Choroid plexus epithelial cell (primary cell): ENCODE measurements at regions not wholly inside any gene's neighbourhood (a gene's known extent, or its start where the extent isn't known, plus 50 kb on each side); places are given as distances from the start of the nearest gene placed in this dataset.
A peak's percentile ranks its signal among the peaks of the same experiment; 100 is the strongest.

Experiments used
- DNase-seq: peaks from one replicate; pipeline ENCODE4 v3.0.0-alpha.2; 2010; ENCODE audit warnings: low read depth
- H3K4me3 ChIP-seq: 2 replicates; pipeline ENCODE4 v1.5.1; 2011; ENCODE audit warnings: low read depth, mild to moderate bottlenecking, control low read depth, low read length, moderate library complexity
- TF ChIP-seq, protein P1 (sequence below): conservative IDR thresholded peaks from 2 replicates; pipeline ENCODE4 v1.5.1; 2011; ENCODE audit warnings: low read depth, mild to moderate bottlenecking, control low read depth, inconsistent platforms, low read length, moderate library complexity

- no peak overlapping the region for H3K4me3 ChIP-seq
- DNase-seq, result peak; percentile 46
- TF ChIP-seq, protein P1, sequence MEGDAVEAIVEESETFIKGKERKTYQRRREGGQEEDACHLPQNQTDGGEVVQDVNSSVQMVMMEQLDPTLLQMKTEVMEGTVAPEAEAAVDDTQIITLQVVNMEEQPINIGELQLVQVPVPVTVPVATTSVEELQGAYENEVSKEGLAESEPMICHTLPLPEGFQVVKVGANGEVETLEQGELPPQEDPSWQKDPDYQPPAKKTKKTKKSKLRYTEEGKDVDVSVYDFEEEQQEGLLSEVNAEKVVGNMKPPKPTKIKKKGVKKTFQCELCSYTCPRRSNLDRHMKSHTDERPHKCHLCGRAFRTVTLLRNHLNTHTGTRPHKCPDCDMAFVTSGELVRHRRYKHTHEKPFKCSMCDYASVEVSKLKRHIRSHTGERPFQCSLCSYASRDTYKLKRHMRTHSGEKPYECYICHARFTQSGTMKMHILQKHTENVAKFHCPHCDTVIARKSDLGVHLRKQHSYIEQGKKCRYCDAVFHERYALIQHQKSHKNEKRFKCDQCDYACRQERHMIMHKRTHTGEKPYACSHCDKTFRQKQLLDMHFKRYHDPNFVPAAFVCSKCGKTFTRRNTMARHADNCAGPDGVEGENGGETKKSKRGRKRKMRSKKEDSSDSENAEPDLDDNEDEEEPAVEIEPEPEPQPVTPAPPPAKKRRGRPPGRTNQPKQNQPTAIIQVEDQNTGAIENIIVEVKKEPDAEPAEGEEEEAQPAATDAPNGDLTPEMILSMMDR, result no peak
Observed at GRCh38 chr2:48209214-48209885, 105.1 kb upstream of the FOXN2 start.

GRCh38 chr2:48210189-48210588 lies 104.3 kb upstream of the FOXN2 start:
- no peak for DNase-seq
- H3K4me3 ChIP-seq, result no peak overlapping the region
- TF ChIP-seq, protein P1, result no peak

- TF ChIP-seq, protein P1, result no peak
- no peak for DNase-seq
- no peak overlapping the region for H3K4me3 ChIP-seq
Observed at GRCh38 chr2:48213646-48214045, 100.8 kb upstream of the FOXN2 start.

- TF ChIP-seq, protein P1, result no peak
- H3K4me3 ChIP-seq, result no peak overlapping the region
- DNase-seq, result no peak
Observed at GRCh38 chr2:48218169-48218568, 96.3 kb upstream of the FOXN2 start.

GRCh38 chr2:48219234-48219554 lies 95.3 kb upstream of the FOXN2 start:
- H3K4me3 ChIP-seq, result no peak overlapping the region
- TF ChIP-seq, protein P1, result no peak
- DNase-seq, result no peak

DNA sequence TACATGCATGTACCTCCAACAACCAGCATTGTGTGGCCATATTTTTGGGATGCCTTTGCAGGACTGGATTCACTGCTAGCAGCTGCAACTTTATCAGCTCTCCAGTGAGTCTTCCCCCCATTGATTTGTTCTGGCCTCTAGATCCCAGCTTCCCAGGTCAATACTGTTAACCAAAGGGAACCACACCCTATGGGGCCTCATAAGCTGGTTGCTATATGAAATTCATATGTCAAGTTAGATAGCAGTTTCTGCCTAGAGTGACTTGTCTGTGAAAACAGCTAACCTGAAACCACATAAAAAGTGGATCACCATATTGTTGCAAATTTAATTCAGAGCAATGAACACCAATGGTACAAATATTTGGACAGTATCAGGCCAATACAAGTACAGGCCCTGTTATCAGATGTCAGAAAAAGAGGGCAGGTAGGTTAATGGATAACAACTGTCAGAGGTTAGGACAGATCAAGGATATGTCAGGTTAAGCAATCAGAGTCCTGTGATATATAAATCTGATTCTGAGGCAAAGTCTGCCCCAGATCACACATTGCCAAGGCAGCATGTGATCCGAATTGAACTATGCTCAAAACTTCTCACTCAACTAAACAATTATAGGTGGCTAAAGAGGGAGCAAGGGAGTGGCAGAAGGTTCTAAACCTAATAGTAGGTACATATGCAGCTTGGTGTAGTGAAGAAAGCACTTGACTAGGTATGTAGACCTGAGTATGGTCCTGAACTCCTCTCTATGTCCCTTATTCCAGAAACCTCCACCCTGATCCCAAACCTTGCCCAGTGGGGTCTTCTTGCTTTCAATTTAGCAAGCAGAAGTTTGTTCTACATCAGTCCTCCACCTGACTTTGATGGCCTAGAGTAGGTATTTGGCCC lies 94.7 kb upstream of the FOXN2 start:
- H3K4me3 ChIP-seq, result no peak overlapping the region
- no peak for DNase-seq
- TF ChIP-seq, protein P1, result no peak
